NT2/D1 (cell line): ENCODE measurements at regions not wholly inside any gene's neighbourhood (a gene's known extent, or its start where the extent isn't known, plus 50 kb on each side); places are given as distances from the start of the nearest gene placed in this dataset.

ENCODE experiments used
- DNase-seq: peaks from one replicate; pipeline ENCODE4 v3.0.0-alpha.2; 2011; ENCODE audit warnings: low read depth, low spot score
- H3K27me3 ChIP-seq: 2 replicates; pipeline ENCODE4 v1.6.0; 2011; ENCODE audit warnings: mild to moderate bottlenecking; ENCODE audit not compliant: insufficient read length, insufficient read depth
- H3K36me3 ChIP-seq: 2 replicates; pipeline ENCODE4 v1.6.1; 2011; ENCODE audit warnings: mild to moderate bottlenecking, low read length, mixed read lengths; ENCODE audit not compliant: insufficient read depth, insufficient read length
- H3K4me1 ChIP-seq: 2 replicates; pipeline ENCODE4 v1.5.1; 2011; ENCODE audit not compliant: insufficient read depth, insufficient read length
- H3K4me3 ChIP-seq: 2 replicates; pipeline ENCODE4 v1.5.1; 2011; ENCODE audit warnings: low read depth; ENCODE audit not compliant: insufficient read length
- H3K9ac ChIP-seq: 2 replicates; pipeline ENCODE4 v1.6.0; 2011; ENCODE audit warnings: low read depth; ENCODE audit not compliant: insufficient read length
- H3K9me3 ChIP-seq: 2 replicates; pipeline ENCODE4 v1.5.1; 2011; ENCODE audit warnings: mild to moderate bottlenecking, low read length; ENCODE audit not compliant: insufficient read depth
- SUZ12 ChIP-seq: IDR thresholded peaks from 2 replicates; pipeline ENCODE4 v1.6.1; 2011; ENCODE audit not compliant: insufficient read length, insufficient read depth; ENCODE audit errors: extremely low read depth
- YY1 ChIP-seq: IDR thresholded peaks from 2 replicates; pipeline ENCODE4 v1.6.1; 2011; ENCODE audit not compliant: insufficient read length, insufficient read depth
- ZNF274 ChIP-seq: IDR thresholded peaks from 2 replicates; pipeline ENCODE4 v1.6.1; 2011; ENCODE audit warnings: mild to moderate bottlenecking, low read depth, low read length

- no peaks in the 10 kb centered on the region for H3K36me3 ChIP-seq
- H3K9ac ChIP-seq: no peak overlapping the region
- DNase-seq: no peak
- H3K9me3 ChIP-seq: peaks cover 20% of the 10 kb centered on the region; the same call in 1 of the 2 replicates
- H3K4me3 ChIP-seq: no peak overlapping the region
- H3K27me3 ChIP-seq: no peaks in the 10 kb centered on the region
- TF ChIP-seq YY1 (no peak), SUZ12 (no peak), ZNF274 (no peak)
- H3K4me1 ChIP-seq: no peaks in the 10 kb centered on the region
Measured at GRCh38 chr4:26093551-26093950, 179.5 kb downstream of the SMIM20 start.

- H3K27me3 ChIP-seq: no peaks in the 10 kb centered on the region
- H3K4me1 ChIP-seq: no peaks in the 10 kb centered on the region
- TF ChIP-seq YY1 (no peak), SUZ12 (no peak), ZNF274 (no peak)
- H3K4me3 ChIP-seq: no peak overlapping the region
- H3K9me3 ChIP-seq: peaks cover 20% of the 10 kb centered on the region; the same call in 1 of the 2 replicates
- no peak for DNase-seq
- H3K36me3 ChIP-seq: no peaks in the 10 kb centered on the region
- no peak overlapping the region for H3K9ac ChIP-seq
Measured at GRCh38 chr4:26094076-26094475, 180.1 kb downstream of the SMIM20 start.

GRCh38 chr4:26094911-26095310 lies 180.9 kb downstream of the SMIM20 start:
- Histone ChIP-seq H3K4me1 (no peaks in the 10 kb centered on the region), H3K9me3 (peaks cover 20% of the 10 kb centered on the region; the same call in 1 of the 2 replicates), H3K36me3 (no peaks in the 10 kb centered on the region), H3K9ac (no peak overlapping the region), H3K27me3 (no peaks in the 10 kb centered on the region), H3K4me3 (no peak overlapping the region)
- TF ChIP-seq SUZ12: no peak
- no peak for DNase-seq

GRCh38 chr4:26099967-26100366 lies 185.9 kb downstream of the SMIM20 start:
- no peak overlapping the region for H3K9ac ChIP-seq
- no peak overlapping the region for H3K4me3 ChIP-seq
- no peaks in the 10 kb centered on the region for H3K4me1 ChIP-seq
- H3K9me3 ChIP-seq: peaks cover 7% of the 10 kb centered on the region; the same call in 1 of the 2 replicates
- H3K27me3 ChIP-seq: no peaks in the 10 kb centered on the region
- TF ChIP-seq ZNF274 (no peak), YY1 (no peak)
- H3K36me3 ChIP-seq: no peaks in the 10 kb centered on the region
- DNase-seq: no peak

GRCh38 chr4:26101011-26101410 lies 187.0 kb downstream of the SMIM20 start:
- no peaks in the 10 kb centered on the region for H3K27me3 ChIP-seq
- no peaks in the 10 kb centered on the region for H3K4me1 ChIP-seq
- no peak for TF ChIP-seq SUZ12
- TF ChIP-seq YY1: no peak
- TF ChIP-seq ZNF274: no peak
- H3K4me3 ChIP-seq: no peak overlapping the region
- H3K9me3 ChIP-seq: peaks cover 7% of the 10 kb centered on the region; the same call in 1 of the 2 replicates
- DNase-seq: no peak
- no peak overlapping the region for H3K9ac ChIP-seq
- H3K36me3 ChIP-seq: no peaks in the 10 kb centered on the region

GRCh38 chr4:26104056-26104685 lies 190.2 kb downstream of the SMIM20 start:
- no peak for DNase-seq

GRCh38 chr4:26105337-26105736 lies 191.3 kb downstream of the SMIM20 start:
- TF ChIP-seq SUZ12: no peak
- TF ChIP-seq ZNF274: no peak
- no peak for TF ChIP-seq YY1
- Histone ChIP-seq H3K27me3 (no peaks in the 10 kb centered on the region), H3K4me3 (no peak overlapping the region), H3K36me3 (no peaks in the 10 kb centered on the region), H3K4me1 (no peaks in the 10 kb centered on the region), H3K9me3 (no peaks in the 10 kb centered on the region), H3K9ac (no peak overlapping the region)
- no peak for DNase-seq

More at GRCh38 chr4:26104056-26104685, 190.2 kb downstream of the SMIM20 start:
- no peak for TF ChIP-seq ZNF274
- no peak overlapping the region for H3K4me3 ChIP-seq
- H3K9me3 ChIP-seq: no peaks in the 10 kb centered on the region
- H3K36me3 ChIP-seq: no peaks in the 10 kb centered on the region
- no peak overlapping the region for H3K9ac ChIP-seq
- no peaks in the 10 kb centered on the region for H3K4me1 ChIP-seq
- no peaks in the 10 kb centered on the region for H3K27me3 ChIP-seq
